IPS DF 4.7 (cell line): ENCODE measurements at regions not wholly inside any gene's neighbourhood (a gene's known extent, or its start where the extent isn't known, plus 50 kb on each side); places are given as distances from the start of the nearest gene placed in this dataset.
"Not testable (repeated sequence)": the region's sequence is repeated elsewhere in the genome, so short reads cannot be mapped to it uniquely, and the experiment has no call there.

ENCODE experiments used
- DNase-seq: peaks from one replicate; pipeline ENCODE4 v3.0.0-alpha.2; 2013; ENCODE audit warnings: low spot score; ENCODE audit errors: extremely low read depth

DNA sequence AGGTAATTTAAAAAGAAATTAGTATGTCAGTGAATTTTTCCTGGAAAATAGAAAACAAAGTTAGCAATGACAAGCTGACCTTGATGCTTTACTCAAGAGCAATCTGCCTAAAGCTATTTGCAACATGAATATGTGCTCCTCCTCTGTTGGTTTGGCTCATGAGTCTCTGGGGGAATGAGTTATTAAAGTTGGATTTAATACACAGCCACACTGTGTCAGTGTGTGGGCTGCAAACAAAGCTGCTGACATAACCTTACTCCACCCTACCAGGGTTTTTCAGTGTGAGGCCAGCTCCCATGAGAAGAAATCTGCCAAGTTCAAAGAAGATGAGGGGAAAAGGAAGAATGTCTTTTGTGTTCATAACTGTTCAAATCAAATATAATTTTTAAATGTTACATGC lies 280.5 kb downstream of the TLL1 start:
- DNase-seq: no peak

DNA sequence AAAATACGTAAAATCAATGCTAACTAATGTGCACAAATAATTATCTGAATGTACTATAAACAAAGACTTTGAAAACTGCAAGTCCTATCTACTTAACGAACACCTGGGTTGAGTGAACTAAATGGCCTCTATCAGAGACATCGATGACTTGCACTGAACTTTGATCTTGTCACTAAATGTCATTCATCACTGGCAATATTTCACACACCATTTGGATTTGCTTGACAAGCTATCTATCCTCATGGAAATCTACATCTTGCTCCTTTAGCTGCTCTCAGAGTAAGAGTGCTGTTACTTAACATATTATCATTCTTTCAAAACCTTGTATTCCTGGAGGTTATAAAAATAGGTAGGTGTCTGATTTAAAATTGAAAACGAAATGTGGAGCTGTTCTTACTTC lies 289.3 kb downstream of the TLL1 start:
- no peak for DNase-seq

DNA sequence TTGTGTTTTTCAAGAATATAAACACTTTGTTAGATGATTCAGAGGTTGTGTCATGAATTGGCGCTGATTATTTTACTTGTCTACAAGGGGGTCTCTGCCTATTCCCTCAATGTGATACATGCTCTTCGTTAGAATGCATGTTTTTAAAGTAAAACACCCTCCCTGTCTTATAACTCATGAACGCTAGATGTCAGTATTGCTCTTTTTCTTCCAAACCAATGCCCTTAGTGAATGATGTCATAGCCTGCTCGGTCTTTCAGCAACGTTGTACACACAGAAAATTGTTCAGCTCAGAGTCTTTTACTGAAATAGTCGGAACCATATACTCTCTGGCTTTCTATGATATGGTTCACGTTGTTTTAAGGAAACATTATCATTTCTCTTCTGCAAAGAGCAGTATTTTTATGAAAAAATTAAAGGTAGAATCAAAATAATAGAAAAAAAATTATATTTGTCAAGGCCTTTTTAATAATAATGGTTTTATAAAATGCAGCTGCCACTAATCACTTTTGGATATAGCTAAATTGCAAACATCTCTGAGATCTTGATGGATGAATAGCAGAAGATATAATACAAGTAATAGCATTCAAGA lies 292.9 kb downstream of the TLL1 start:
- DNase-seq: peak; percentile 62

DNA sequence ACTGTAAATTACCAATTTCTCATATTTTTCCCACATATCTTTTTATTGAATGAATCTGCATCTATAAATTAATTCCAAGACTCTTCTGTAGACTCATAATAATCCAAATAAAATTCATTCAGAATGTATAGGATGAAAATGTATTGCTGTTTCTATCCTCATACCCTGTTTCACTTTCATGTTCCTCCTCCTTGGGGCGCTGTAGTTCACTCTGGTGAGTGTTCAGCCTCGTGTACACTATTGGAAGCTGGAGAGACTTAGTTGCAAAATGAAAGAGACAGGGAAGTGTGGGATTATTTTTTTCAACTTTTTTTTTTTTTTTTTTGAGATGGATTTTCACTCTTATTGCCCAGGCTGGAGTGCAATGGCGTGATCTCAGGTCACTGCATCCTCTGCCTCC lies 296.1 kb downstream of the TLL1 start:
- no peak for DNase-seq

GRCh38 chr4:166172619-166173018 lies 299.6 kb downstream of the TLL1 start:
- DNase-seq: no peak

GRCh38 chr4:166174717-166175490 lies 301.9 kb downstream of the TLL1 start:
- no peak for DNase-seq

GRCh38 chr4:166182145-166182544 lies 309.1 kb downstream of the TLL1 start:
- no peak for DNase-seq

DNA sequence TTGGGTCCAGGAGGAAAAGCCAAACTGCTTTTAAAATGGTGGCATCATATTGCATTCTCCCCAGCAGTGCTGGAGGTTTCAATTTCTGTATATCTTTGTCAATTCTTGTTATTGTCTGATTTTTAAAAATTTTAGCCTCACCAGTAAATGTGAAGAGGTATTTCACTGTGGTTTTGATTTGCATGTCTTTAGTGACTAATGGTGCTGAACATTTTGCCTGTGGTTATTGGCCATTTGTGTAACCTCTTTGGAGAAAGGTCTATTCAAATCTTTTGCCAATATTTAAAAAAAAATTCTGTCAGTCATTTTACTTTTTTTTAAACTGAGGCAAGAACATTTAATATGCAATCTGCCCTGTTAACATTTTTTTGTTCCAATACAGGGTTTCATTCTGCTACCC lies 322.1 kb downstream of the TLL1 start:
- DNase-seq: no peak

GRCh38 chr4:166197166-166197565 lies 324.1 kb downstream of the TLL1 start:
- no peak for DNase-seq

DNA sequence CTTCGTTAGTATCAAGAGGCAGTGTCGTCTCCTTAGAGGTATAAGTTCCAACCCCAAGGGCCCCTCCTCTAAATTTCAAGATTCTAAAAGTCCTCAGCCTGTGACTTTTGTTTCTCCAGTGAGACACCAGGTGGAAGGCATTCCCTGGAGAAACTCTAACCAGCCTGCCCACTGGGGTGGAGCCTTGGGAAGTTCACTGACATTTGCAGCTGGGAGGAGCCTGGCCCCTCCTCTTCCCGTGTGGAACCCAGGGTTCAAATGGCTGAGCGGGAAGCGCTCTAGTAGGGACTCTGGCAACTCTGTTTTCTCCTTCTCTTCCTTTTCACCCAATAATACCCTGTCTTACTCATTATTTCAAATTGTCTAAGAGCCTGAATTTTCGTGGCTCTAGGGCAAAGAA lies 325.0 kb downstream of the TLL1 start:
- no peak for DNase-seq

DNA sequence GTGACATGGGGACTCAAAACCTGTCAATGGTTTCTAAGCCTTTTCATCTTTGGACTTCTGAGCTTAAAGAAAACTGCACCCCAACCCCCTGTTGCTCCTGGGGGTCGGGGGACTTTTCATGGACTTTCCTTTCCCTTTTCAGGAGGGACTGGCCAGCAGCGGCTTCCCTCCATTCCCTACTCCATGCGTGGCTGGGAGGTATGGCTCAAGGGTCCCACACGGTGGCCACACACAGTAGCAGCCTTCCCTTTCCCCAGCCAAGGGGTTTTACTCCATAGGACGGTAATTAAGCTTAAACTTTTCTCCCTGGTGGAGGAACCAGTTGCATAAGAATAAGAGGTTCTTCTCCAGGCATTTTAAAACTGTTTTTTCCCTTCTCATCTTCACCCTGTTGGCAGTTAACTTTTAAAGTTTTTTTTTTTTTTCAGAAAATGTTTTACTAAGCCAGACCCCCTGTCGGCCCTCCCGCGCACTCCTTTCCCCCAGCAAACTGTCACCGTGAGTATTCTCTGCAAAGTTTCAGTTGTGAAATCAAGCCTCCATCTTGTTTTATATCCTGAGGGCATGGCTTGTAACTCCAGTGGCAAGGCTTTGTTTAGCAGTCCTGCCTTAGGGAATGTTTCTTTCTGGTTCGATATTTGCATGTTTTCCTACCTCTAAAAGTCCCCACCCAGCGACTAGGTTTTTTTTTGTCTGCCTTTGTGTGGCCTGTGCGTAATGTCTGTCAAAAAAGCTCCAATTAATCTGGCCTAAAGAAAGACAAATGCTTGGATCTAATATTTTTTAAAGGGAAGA lies 325.7 kb downstream of the TLL1 start:
- DNase-seq: no peak

DNA sequence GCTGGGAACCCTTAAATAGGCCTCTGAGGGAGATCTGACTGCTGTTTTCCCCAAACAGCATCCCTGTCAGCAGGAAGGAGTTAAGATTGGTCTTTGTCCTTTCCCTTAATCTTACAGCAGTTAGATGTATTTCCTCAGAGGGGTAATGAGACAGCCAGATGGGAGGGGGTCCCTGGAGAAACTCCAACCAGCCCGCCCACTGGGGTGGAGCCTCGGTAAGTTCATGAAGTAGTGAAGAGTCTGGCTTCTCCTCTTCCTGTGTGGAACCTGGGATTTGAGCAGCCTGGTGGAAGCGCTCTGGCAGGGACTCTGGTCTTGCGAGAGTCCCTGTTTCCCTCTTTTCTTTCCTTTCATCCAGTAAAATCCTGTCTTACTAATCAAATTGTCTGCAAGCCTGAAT lies 330.0 kb downstream of the TLL1 start:
- DNase-seq: no peak

- not testable (repeated sequence) for DNase-seq
Observed at GRCh38 chr4:166212326-166212725, 339.3 kb downstream of the TLL1 start.

DNA sequence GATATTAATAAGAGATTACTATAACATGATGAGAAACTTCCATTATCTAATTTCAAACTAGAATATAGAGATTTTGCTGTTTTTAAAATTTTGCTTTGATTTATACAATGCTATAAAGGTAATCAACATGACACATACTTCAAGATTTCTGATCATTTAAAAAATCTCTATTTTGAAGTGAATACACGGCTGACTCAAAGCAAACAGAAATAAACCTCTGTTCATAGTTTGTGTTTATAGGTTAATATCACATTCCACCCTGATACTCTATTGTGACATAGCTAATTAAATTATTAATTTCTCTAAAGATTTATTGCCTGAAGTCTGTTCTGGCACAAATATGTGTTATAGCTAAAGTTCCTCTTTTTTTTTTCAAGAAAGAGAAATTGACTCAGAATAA lies 349.2 kb downstream of the TLL1 start:
- DNase-seq: no peak

- no peak for DNase-seq
Observed at GRCh38 chr4:166228112-166228511, 355.1 kb downstream of the TLL1 start.

DNA sequence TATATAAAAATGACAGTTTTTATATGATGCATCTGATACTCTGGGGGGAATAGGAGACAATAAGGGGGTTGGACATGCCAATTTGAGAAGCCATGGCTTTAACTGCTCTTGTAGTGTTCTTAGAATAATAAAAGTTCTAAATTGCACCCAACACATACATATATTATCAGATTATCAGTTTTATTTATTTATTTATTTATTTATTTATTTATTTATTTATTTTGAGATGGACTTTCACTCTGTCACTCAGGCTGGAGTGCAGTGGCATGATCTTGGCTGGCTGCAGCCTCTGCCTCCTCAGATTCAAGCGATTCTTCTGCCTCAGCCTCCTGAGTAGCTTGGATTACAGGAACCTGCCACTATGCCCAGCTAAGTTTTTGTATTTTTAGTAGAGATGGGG lies 356.8 kb downstream of the TLL1 start:
- no peak for DNase-seq

GRCh38 chr4:166230841-166231240 lies 357.8 kb downstream of the TLL1 start:
- no peak for DNase-seq

- no peak for DNase-seq
Observed at GRCh38 chr4:166239354-166239753, 366.3 kb downstream of the TLL1 start.

DNA sequence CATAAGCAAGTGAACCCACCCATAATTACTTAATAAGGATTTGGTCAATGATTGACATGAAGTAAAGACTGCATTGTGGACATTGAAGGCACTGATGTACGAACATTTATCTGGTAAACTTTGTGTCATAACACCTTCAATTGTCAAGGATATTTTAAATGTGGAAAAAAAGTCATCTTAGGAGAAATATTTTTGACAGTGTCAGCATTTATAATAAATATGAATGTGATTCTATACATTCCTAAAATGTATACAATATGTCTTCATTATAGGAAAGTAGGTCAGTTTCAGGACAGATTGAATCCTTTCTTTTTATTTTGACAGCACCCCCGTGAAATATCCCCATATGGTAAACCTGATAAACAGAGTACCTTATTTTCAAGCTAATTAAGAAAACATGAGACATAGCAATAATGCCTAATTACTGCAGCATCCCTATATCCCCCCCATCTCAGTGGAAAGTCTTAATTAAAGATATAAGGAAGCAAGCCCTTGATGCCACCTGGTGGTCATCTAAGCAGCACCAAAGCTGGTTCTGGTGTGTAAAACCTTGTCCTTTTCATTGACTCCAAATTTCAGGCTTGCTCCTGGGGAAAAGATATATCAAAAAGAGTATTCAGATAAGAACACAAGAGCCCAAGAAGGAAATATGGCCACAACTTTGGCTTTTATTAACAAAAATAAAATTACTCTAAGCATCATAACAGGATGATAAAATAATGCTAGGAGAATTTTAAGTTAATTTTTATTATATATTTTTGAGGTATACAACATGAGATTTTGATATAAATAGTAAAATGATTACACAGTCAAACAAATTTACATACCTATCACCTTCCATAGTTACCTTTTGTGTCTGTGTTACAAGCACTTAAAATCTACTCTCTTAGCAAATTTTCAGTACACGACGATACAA lies 379.7 kb downstream of the TLL1 start:
- no peak for DNase-seq

DNA sequence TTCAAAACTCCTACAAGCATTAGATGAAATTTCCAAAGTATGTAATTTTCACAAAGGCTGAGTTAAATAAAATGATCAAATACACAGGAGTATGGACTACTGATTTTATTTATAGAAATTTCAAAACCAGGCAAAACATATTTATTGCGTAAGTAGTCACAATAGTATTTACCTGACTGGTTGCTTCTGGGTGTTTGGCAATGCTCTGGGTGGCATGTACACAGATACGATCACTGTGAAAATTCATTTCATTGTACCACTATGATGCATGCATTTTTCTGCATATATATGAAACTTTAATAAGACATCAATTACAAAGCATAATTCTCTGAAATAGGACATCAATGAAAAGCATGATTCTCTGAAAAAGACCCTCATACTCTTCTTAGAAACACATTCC lies 384.2 kb downstream of the TLL1 start:
- DNase-seq: no peak

DNA sequence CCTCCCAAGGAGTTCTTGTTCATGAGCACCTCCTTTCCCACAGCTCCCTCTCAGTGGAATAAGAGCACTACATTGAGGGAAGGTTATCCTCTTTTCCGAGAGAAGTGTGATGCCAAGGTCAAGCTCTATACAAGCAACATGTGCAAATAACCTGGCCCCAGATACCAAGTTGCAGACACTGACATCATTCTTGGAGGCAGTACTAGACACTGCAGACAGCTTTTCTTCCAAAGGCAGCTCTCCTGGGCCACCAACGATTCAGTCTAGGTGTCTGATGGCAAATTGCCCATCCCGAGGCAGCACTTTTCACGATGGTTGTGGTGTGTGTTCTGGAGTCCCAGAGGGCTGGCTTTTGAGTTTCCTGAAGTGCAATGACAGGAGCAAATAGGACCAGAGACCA lies 384.9 kb downstream of the TLL1 start:
- no peak for DNase-seq
